ENCODE measurements at regions not wholly inside any gene's neighbourhood (a gene's known extent, or its start where the extent isn't known, plus 50 kb on each side); places are given as distances from the start of the nearest gene placed in this dataset.

DNA sequence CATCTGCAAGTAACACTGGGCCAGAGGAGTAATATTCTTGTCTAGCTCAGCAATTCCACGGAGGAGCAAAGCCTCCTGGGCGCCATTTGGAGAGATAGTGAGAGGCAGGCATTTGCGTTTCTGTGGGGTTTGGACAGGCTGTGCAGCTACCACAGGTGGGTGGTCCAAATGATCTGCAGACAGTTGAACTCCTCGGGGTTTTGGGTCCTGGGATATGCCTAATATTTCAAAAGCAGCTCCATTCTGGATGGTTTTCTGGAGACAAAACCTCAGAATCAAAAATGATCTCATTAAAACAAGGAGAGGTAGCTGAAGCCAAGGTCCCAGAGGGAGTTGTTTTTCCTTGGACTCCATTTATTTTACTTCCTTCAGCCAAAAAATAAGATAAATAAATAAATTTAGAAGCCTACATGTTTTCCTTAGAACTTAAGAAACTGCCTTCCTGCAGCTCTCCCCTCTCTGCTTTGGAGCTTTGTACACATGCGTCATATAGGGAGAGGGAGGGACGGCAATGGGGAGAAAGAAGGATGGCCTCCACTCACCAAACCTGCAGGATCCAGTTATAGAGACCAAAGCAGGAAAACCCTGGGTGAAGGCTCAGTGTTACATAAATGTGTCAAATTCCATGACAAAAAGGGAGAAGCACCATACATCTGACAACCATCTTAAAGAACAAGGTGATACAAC lies 227.3 kb upstream of the DAAM1 start (continued):
- TF ChIP-seq, protein P1, sequence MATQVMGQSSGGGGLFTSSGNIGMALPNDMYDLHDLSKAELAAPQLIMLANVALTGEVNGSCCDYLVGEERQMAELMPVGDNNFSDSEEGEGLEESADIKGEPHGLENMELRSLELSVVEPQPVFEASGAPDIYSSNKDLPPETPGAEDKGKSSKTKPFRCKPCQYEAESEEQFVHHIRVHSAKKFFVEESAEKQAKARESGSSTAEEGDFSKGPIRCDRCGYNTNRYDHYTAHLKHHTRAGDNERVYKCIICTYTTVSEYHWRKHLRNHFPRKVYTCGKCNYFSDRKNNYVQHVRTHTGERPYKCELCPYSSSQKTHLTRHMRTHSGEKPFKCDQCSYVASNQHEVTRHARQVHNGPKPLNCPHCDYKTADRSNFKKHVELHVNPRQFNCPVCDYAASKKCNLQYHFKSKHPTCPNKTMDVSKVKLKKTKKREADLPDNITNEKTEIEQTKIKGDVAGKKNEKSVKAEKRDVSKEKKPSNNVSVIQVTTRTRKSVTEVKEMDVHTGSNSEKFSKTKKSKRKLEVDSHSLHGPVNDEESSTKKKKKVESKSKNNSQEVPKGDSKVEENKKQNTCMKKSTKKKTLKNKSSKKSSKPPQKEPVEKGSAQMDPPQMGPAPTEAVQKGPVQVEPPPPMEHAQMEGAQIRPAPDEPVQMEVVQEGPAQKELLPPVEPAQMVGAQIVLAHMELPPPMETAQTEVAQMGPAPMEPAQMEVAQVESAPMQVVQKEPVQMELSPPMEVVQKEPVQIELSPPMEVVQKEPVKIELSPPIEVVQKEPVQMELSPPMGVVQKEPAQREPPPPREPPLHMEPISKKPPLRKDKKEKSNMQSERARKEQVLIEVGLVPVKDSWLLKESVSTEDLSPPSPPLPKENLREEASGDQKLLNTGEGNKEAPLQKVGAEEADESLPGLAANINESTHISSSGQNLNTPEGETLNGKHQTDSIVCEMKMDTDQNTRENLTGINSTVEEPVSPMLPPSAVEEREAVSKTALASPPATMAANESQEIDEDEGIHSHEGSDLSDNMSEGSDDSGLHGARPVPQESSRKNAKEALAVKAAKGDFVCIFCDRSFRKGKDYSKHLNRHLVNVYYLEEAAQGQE (IDR thresholded peaks at IDR 0.05; ENCODE audit: low read depth, low read length): no peak
- no peak for TF ChIP-seq NFIC (IDR thresholded peaks at IDR 0.05; ENCODE audit: borderline replicate concordance)
- TF ChIP-seq, protein P2, sequence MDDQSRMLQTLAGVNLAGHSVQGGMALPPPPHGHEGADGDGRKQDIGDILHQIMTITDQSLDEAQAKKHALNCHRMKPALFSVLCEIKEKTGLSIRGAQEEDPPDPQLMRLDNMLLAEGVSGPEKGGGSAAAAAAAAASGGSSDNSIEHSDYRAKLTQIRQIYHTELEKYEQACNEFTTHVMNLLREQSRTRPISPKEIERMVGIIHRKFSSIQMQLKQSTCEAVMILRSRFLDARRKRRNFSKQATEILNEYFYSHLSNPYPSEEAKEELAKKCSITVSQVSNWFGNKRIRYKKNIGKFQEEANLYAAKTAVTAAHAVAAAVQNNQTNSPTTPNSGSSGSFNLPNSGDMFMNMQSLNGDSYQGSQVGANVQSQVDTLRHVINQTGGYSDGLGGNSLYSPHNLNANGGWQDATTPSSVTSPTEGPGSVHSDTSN (IDR thresholded peaks at IDR 0.05): no peak

DNA sequence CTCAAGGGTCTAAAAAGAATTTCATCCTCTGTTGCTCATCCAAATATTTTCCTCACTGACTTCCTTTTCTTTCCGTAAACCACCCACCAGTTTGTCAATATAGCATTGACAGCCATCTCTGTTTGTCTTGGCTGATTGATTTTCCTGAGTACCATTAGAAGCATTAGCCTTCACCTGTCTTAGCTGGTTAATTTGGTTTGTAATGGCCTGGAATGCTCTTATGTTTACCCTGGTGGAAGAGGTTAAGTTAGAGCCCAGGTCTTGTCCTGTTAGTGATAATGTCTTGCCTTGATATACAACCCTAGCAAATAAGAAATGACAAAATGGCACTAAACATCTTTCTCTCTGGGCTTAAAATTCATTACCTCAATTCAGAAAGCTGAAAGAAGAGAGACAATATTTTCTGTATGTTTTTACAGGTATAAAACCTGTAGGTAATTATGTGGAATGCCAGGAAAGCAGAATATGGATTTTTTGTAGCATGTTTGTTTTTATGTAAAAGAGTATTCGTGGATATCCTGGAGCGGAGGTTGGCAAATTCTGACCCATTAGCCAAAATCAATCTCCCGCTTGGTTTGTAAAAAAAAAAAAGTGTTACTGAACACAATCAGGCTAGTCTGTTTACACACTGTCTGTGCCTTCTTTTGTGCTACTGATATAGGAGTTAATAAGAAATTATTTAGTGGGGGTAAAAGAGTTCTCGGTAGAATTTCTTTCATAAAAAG lies 224.4 kb upstream of the DAAM1 start:
- H3K9ac ChIP-seq: no peak overlapping the region
- H3K4me3 ChIP-seq (ENCODE audit: low read depth in 2 of 2, low read length in 1 of 2): no peak overlapping the region
- CTCF ChIA-PET: interaction anchor here (1.0 kb wide), 1 partner anchor 22 kb away, joined by 3 read pairs; no protein-coding TSS in a partner anchor
- no peak overlapping the region for H3K4me2 ChIP-seq
- no peaks in the 10 kb centered on the region for H4K20me1 ChIP-seq (ENCODE audit: insufficient read depth)
- no peaks in the 10 kb centered on the region for H3K27me3 ChIP-seq (ENCODE audit: insufficient read depth)
- DNase-seq: no peak
- no peak overlapping the region for H2AFZ ChIP-seq (ENCODE audit: low read depth)
- no peaks in the 10 kb centered on the region for H3K9me2 ChIP-seq
- TF ChIP-seq, protein P2 (IDR thresholded peaks at IDR 0.05): no peak
- TF ChIP-seq, protein P3, sequence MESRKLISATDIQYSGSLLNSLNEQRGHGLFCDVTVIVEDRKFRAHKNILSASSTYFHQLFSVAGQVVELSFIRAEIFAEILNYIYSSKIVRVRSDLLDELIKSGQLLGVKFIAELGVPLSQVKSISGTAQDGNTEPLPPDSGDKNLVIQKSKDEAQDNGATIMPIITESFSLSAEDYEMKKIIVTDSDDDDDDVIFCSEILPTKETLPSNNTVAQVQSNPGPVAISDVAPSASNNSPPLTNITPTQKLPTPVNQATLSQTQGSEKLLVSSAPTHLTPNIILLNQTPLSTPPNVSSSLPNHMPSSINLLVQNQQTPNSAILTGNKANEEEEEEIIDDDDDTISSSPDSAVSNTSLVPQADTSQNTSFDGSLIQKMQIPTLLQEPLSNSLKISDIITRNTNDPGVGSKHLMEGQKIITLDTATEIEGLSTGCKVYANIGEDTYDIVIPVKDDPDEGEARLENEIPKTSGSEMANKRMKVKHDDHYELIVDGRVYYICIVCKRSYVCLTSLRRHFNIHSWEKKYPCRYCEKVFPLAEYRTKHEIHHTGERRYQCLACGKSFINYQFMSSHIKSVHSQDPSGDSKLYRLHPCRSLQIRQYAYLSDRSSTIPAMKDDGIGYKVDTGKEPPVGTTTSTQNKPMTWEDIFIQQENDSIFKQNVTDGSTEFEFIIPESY (IDR thresholded peaks at IDR 0.05; ENCODE audit: borderline replicate concordance, low read depth): no peak
- TF ChIP-seq TAF1 (IDR thresholded peaks at IDR 0.05; ENCODE audit: borderline replicate concordance, low read depth, low read length) (no peak), POLR2AphosphoS5 (IDR thresholded peaks at IDR 0.05; ENCODE audit: low read depth, low read length) (no peak), GABPA (IDR thresholded peaks at IDR 0.05; ENCODE audit: low read depth) (no peak)
- TF ChIP-seq, protein P4, sequence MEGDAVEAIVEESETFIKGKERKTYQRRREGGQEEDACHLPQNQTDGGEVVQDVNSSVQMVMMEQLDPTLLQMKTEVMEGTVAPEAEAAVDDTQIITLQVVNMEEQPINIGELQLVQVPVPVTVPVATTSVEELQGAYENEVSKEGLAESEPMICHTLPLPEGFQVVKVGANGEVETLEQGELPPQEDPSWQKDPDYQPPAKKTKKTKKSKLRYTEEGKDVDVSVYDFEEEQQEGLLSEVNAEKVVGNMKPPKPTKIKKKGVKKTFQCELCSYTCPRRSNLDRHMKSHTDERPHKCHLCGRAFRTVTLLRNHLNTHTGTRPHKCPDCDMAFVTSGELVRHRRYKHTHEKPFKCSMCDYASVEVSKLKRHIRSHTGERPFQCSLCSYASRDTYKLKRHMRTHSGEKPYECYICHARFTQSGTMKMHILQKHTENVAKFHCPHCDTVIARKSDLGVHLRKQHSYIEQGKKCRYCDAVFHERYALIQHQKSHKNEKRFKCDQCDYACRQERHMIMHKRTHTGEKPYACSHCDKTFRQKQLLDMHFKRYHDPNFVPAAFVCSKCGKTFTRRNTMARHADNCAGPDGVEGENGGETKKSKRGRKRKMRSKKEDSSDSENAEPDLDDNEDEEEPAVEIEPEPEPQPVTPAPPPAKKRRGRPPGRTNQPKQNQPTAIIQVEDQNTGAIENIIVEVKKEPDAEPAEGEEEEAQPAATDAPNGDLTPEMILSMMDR (IDR thresholded peaks at IDR 0.05): no peak
- 90% methylated on average over 5 of the region's 5 CpGs for WGBS (ENCODE audit: low lambda C conversion rate)
- H3K27ac ChIP-seq (ENCODE audit: low read depth in 2 of 2, low read length in 1 of 2): no peak overlapping the region
- no peaks in the 10 kb centered on the region for H3F3A ChIP-seq (replicated peaks; ENCODE audit: insufficient read depth)
- no peaks in the 10 kb centered on the region for H3K9me3 ChIP-seq
- no peaks in the 10 kb centered on the region for H3K36me3 ChIP-seq (replicated peaks in 1 of 2; ENCODE audit: control insufficient read depth in 1 of 2, insufficient read depth in 2 of 2, low read length in 1 of 2)
- no peaks in the 10 kb centered on the region for H3K4me1 ChIP-seq (ENCODE audit: control insufficient read depth in 1 of 2, insufficient read depth in 2 of 2, low read depth in 1 of 2, low read length in 1 of 2)
- no peaks in the 10 kb centered on the region for H3K79me2 ChIP-seq (ENCODE audit: insufficient read depth)
- POLR2A ChIA-PET: no interaction called here
